ENCODE measurements at regions not wholly inside any gene's neighbourhood (a gene's known extent, or its start where the extent isn't known, plus 50 kb on each side); places are given as distances from the start of the nearest gene placed in this dataset.

- DNase-seq (ENCODE audit: low spot score): no peak
Measured at GRCh38 chr12:5195691-5196090, 152.0 kb downstream of the KCNA5 start.

- DNase-seq (ENCODE audit: low spot score): no peak
Measured at GRCh38 chr12:5197131-5197530, 153.5 kb downstream of the KCNA5 start.

- DNase-seq (ENCODE audit: low spot score): no peak
Measured at GRCh38 chr12:5197656-5198055, 154.0 kb downstream of the KCNA5 start.

- no peak for DNase-seq (ENCODE audit: low spot score)
Measured at GRCh38 chr12:5200278-5201087, 156.8 kb downstream of the KCNA5 start.

GRCh38 chr12:5201554-5202218, 158.0 kb downstream of the KCNA5 start:
- DNase-seq (ENCODE audit: low spot score): no peak

GRCh38 chr12:5203274-5203673, 159.6 kb downstream of the KCNA5 start:
- DNase-seq (ENCODE audit: low spot score): no peak

GRCh38 chr12:5203720-5204119, 160.0 kb downstream of the KCNA5 start:
- DNase-seq (ENCODE audit: low spot score): no peak

GRCh38 chr12:5204271-5204670, 160.6 kb downstream of the KCNA5 start:
- DNase-seq (ENCODE audit: low spot score): no peak

- DNase-seq (ENCODE audit: low spot score): no peak
Measured at GRCh38 chr12:5204831-5205230, 161.2 kb downstream of the KCNA5 start.

GRCh38 chr12:5206401-5207175, 162.9 kb downstream of the KCNA5 start:
- DNase-seq (ENCODE audit: low spot score): no peak

- no peak for DNase-seq (ENCODE audit: low spot score)
Measured at GRCh38 chr12:5210179-5210922, 166.7 kb downstream of the KCNA5 start.

- no peak for DNase-seq (ENCODE audit: low spot score)
Measured at GRCh38 chr12:5210923-5211290, 167.2 kb downstream of the KCNA5 start.

- no peak for DNase-seq (ENCODE audit: low spot score)
Measured at GRCh38 chr12:5213336-5213735, 169.7 kb downstream of the KCNA5 start.

GRCh38 chr12:5213990-5214389, 170.3 kb downstream of the KCNA5 start:
- DNase-seq (ENCODE audit: low spot score): no peak

- no peak for DNase-seq (ENCODE audit: low spot score)
Measured at GRCh38 chr12:5217936-5218335, 174.3 kb downstream of the KCNA5 start.

GRCh38 chr12:5220099-5220498, 176.4 kb downstream of the KCNA5 start:
- DNase-seq (ENCODE audit: low spot score): no peak

- DNase-seq (ENCODE audit: low spot score): no peak
Measured at GRCh38 chr12:5220835-5221234, 177.2 kb downstream of the KCNA5 start.

GRCh38 chr12:5222011-5222461, 178.4 kb downstream of the KCNA5 start:
- no peak for DNase-seq (ENCODE audit: low spot score)

GRCh38 chr12:5222729-5223128, 179.1 kb downstream of the KCNA5 start:
- no peak for DNase-seq (ENCODE audit: low spot score)

- no peak for DNase-seq (ENCODE audit: low spot score)
Measured at GRCh38 chr12:5223881-5224280, 180.2 kb downstream of the KCNA5 start.

- no peak for DNase-seq (ENCODE audit: low spot score)
Measured at GRCh38 chr12:5226581-5226980, 182.9 kb downstream of the KCNA5 start.

- no peak for DNase-seq (ENCODE audit: low spot score)
Measured at GRCh38 chr12:5227708-5228373, 184.2 kb downstream of the KCNA5 start.
